ENCODE measurements at regions not wholly inside any gene's neighbourhood (a gene's known extent, or its start where the extent isn't known, plus 50 kb on each side); places are given as distances from the start of the nearest gene placed in this dataset.

GRCh38 chr1:56356376-56356990, 222.9 kb downstream of the PLPP3 start:
- intact Hi-C loops (cut with micrococcal nuclease) = no loop called here

DNA sequence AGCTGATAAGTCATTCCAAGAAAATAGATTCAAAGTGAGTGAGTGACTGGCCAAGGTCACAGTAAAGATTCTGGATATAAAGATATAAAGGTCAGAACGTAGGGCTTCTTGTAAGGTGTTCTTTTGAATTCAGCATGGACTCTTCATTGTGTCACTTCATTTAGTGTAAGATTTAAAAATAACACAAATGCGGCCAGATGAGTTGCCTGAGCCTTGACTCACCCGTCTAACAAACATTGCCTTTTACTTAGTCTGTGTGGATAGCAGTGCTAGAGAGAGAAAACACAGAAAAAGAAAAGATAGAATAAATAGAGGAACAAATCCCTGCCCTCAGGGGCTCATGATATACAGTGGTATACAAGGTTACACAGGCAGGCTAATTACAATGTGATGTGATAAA, 223.4 kb downstream of the PLPP3 start:
- intact Hi-C loops (cut with micrococcal nuclease) = no loop called here

GRCh38 chr1:56355422-56355821, 223.9 kb downstream of the PLPP3 start:
- intact Hi-C loops (cut with micrococcal nuclease) = no loop called here

- intact Hi-C loops (cut with micrococcal nuclease) = no loop called here
These were observed 233.5 kb downstream of the PLPP3 start for GRCh38 chr1:56345831-56346230.

DNA sequence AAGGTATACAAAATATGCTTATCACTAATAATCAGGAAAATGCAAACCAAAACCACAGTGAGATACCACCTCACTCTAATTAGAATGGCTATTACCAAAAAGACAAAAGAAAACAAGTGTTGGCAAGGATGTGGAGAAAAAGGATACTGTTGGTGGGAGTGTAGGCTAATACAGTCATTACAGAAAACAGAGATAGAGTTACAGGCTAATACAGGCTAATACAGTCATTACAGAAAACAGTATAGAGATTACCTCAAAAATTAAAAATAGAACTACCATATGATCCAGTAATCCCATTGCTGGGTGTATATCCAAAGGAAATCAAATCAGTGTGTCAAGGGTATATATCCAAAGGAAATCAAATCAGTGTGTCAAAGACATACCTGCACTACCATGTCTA, 238.4 kb downstream of the PLPP3 start:
- intact Hi-C loops (cut with micrococcal nuclease) = no loop called here

DNA sequence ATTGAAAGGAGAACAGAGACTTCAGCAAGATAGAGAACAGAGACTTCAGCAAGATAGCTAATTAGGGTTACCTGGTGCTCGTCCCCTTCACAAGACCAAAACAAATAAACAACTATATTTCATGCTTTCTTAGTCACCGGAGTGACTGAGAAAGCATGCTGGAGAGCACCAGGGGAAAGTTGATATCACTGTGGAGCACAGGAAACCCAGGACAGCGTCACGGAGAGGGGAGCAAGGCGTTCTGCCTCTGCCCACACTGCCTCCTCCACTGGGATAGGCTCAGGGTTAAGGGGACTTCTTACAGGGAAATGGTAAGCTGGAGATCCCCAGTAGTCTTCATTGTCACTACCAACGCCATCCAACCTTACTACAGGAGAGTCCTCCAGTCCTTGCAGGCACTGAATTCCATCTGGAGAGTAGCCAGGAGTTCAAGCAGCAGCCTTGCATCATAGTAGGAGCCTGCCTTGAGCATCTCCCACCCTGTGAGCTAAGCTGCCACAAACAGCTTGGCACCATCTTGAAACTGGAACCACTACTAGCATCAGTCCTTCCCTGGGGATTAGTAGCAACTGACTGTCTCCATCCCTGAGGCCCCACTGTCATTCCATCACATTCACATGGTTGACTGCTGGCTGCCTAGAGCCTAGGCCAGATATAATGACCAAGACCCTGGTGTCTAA, 239.4 kb downstream of the PLPP3 start:
- intact Hi-C loops (cut with micrococcal nuclease) = no loop called here

DNA sequence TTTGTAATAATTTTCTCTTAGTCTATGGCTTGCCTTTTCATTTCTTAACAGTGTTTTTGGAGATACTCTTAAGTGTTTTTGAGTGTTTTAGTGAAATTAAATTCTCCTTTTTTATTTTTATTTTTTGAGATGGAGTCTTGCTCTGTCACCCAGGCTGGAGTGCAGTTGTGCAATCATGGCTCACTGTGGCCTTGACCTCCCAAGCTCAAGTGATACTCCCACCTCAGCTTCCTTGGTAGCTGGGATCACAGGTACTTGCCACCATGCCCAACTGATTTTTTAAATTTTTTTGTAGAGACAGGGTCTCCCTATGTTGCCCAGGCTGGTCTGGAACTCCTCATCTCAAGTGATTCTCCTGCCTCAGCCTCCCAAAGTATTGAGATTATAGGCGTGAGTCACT, 240.3 kb downstream of the PLPP3 start:
- intact Hi-C loops (cut with micrococcal nuclease) = no loop called here

GRCh38 chr1:56336982-56337381, 242.4 kb downstream of the PLPP3 start:
- intact Hi-C loops (cut with micrococcal nuclease) = no loop called here

- intact Hi-C loops (cut with micrococcal nuclease) = no loop called here
These were observed 244.0 kb downstream of the PLPP3 start for GRCh38 chr1:56335394-56335793.

DNA sequence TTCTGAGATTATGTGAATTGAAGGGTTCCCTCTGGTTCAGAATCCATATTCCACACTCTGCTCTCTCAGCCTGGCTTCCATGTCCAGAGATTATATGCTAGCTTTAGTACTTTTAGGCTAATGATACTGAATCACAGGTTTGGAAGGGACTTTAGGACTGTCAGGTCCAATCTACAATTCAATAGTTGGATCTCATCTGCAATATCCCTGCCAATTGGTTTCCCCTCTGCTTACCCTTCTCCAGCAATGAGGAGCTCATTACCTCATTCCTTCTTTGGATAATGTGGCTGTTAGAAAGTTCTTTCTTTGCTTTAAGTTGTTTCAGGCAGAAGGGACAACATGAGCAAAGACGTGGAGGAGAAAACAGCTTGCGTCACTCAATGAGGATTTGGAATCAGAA, 245.3 kb downstream of the PLPP3 start:
- intact Hi-C loops (cut with micrococcal nuclease) = no loop called here

- intact Hi-C loops (cut with micrococcal nuclease) = no loop called here
These were observed 245.9 kb downstream of the PLPP3 start for GRCh38 chr1:56333461-56333860.

- intact Hi-C loops (cut with micrococcal nuclease) = no loop called here
These were observed 247.3 kb downstream of the PLPP3 start for GRCh38 chr1:56331892-56332567.

- intact Hi-C loops (cut with micrococcal nuclease) = no loop called here
These were observed 248.0 kb downstream of the PLPP3 start for GRCh38 chr1:56331207-56331891.

DNA sequence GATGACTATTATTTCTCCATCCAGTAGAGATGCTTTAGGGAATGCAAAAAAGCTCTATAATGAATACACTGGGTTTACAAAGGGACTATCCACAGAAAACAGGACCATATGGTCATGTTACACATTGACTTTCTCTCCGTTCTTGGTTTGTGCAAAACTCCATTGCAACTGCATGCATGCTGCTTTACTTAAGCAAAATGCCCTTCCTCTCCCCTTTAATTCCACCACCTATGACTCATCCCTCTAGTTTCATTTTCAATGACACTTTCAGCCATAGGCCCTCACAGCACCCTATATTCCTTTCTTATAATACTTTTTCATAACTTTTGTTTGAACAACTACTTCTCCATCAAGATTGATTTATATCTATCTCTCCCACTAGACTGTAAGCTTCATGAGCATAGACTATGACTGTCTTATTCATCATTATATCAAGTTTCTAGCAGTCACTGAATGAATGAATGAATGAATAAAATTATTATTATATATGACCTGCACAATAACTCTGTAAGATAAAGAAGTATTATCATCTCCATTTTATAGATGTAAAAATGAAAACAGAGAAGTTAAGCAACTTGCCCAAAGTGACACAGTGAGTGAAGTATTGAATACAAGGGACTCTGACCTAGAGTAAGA, 248.9 kb downstream of the PLPP3 start:
- intact Hi-C loops (cut with micrococcal nuclease) = no loop called here

DNA sequence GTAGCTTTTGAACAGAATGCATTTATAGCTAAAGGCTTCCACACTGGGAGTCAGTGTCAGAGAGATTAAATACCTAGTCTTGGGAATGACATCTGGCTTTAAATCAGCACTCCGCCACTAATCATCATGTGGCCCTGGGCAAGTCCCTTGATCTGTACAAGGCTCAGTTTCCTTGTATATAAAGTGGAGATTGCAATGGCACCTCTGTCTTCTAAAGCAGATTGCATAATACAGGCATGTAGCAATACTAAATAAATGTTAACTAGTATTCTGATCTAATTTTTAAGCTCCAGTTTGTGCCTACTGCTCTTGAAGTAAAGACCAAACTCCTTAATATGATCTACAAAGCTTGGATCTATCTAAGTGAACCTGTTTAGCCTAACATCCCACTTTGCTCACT, 249.4 kb downstream of the PLPP3 start:
- intact Hi-C loops (cut with micrococcal nuclease) = no loop called here

DNA sequence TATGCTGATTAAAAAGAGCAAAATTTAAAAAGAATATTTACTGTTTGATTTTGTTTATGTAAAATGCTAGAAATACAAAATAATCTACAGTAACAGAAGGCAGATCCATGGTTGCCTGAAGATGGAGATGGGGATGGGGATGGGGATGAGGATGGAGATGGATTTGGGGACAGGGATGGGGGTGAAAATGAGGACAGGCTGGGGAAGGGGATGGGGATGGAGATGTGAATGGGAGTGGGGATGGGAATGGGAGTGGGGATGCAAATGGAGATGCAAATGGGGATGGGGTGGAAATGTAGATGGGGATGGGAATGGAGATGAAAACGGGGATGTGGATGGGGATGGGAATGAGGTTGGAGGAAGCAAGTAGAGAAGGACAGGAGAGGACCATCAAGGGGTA, 252.2 kb downstream of the PLPP3 start:
- intact Hi-C loops (cut with micrococcal nuclease) = no loop called here

GRCh38 chr1:56326056-56326455, 253.3 kb downstream of the PLPP3 start:
- intact Hi-C loops (cut with micrococcal nuclease) = no loop called here

DNA sequence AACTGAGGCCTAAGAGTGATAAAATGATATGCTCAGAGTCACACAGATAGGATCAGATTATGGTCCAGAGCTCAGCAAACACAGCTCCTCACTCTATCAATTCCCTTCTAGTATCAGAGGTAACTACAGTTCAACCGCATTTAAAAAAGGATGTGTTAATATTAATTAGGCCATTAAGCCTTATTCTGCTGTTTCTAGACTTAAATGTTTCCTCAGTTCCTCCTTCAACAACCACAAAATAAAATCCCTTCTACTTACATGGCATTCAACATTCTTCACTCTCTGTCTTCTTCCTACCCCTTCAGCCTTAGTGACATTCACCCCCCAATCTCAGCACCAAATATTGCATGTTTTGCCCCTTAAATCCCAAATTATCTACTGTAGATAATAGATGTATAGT, 254.9 kb downstream of the PLPP3 start:
- intact Hi-C loops (cut with micrococcal nuclease) = no loop called here

GRCh38 chr1:56322211-56322610, 257.2 kb downstream of the PLPP3 start:
- intact Hi-C loops (cut with micrococcal nuclease) = no loop called here

DNA sequence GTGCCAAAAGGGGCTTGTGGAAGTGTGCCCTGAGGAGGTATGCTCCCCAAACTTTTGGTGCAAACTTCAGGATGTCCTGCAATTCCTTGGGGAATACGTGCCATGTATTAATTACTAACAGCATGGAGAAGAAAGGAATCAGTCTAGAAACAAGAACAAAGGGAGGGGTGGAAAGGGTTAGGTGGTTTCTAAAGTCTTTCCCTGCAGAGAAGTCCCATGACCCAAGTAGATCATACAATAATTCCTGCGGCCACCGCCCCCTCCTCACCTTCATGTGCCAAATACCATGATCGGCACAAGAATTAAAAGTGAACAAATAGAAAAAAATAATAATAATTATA, 258.2 kb downstream of the PLPP3 start:
- intact Hi-C loops (cut with micrococcal nuclease) = no loop called here

GRCh38 chr1:56320464-56321149, 258.8 kb downstream of the PLPP3 start:
- intact Hi-C loops (cut with micrococcal nuclease) = no loop called here
